Muscle layer of duodenum (tissue), 2 donors: ENCODE measurements at regions not wholly inside any gene's neighbourhood (a gene's known extent, or its start where the extent isn't known, plus 50 kb on each side); places are given as distances from the start of the nearest gene placed in this dataset.
A peak's percentile ranks its signal among the peaks of the same experiment; 100 is the strongest.
"Not testable (repeated sequence)": the region's sequence is repeated elsewhere in the genome, so short reads cannot be mapped to it uniquely, and the experiment has no call there.

Experiments used
- H3K27ac ChIP-seq: one replicate; pipeline ENCODE4 v1.7.0; 2013; ENCODE audit warnings: mild to moderate bottlenecking, low read length
- H3K27me3 ChIP-seq: one replicate; pipeline ENCODE4 v1.7.0; 2013; ENCODE audit warnings: low read depth, mild to moderate bottlenecking, control low read depth, low read length
- H3K36me3 ChIP-seq, 2 donors: one replicate each; pipeline ENCODE4 v1.7.0; 2013; ENCODE audit warnings: low read length in 2 of 2, control low read depth in 1 of 2, mild to moderate bottlenecking in 1 of 2; ENCODE audit not compliant: insufficient read depth in 2 of 2, control insufficient read depth in 1 of 2
- H3K4me1 ChIP-seq, 2 donors: one replicate each; pipeline ENCODE4 v1.7.0; 2013; ENCODE audit warnings: low read length in 2 of 2, mild to moderate bottlenecking in 2 of 2, control low read depth in 1 of 2, moderate library complexity in 1 of 2; ENCODE audit not compliant: insufficient read depth in 2 of 2, control insufficient read depth in 1 of 2
- H3K4me3 ChIP-seq, 2 donors: one replicate each; pipeline ENCODE4 v1.7.0; 2013; ENCODE audit warnings: low read length in 2 of 2, low read depth in 1 of 2, mild to moderate bottlenecking in 1 of 2
- H3K9me3 ChIP-seq, 2 donors: one replicate each; pipeline ENCODE4 v1.7.0; 2013; ENCODE audit warnings: low read length in 2 of 2, control low read depth in 1 of 2, mild to moderate bottlenecking in 1 of 2; ENCODE audit not compliant: control insufficient read depth in 1 of 2
- donor health status: healthy.

DNA sequence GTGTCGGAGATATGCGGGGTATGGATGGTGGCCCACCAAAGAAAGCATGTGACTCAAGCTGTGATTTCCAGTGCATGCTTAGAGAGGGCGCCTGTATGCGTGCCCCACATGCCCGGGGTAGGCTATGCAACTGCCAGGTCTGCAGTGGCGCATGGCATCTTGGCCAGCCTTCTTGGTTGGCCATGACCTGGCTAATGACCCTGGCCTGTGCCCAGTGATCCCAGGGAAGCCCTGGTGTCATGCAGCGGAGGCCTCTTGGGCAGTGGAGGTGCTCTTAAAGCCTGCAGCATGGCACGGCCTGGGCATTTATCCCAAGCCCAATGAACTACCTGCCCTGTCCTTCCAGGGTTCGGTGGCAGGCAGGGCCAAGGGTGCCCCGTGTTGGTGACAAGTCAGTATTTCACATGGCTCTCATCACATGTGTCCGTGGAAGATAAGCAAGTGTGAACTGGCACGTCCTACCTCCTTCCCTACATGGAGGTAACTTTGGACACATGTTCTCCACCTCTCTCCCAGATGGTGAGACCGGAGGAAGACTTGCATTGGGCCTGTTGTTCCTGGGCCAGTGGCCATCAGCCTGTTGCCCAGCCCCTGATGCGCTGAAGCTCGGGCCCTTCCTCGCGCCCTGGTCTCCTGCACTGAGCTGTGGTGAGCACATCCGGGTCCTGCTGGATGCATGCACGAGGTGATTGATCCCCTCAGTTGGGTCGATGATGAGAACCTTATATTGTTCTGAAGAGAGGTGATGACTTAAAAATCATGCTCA lies 192.0 kb downstream of the UBE3A start:
- Histone ChIP-seq H3K27ac (no peak overlapping the region), H3K4me3 (no peak overlapping the region), H3K27me3 (no peaks in the 10 kb centered on the region), H3K9me3 (peaks cover 0 to 61% of the 10 kb centered on the region in 2 donors), H3K36me3 (peaks cover 0 to 3% of the 10 kb centered on the region in 2 donors), H3K4me1 (no peaks in the 10 kb centered on the region)

- H3K27me3 ChIP-seq = no peaks in the 10 kb centered on the region
- H3K27ac ChIP-seq = no peak overlapping the region
- H3K4me1 ChIP-seq = no peaks in the 10 kb centered on the region
- no peak overlapping the region for H3K4me3 ChIP-seq
- H3K9me3 ChIP-seq = peaks cover 0 to 62% of the 10 kb centered on the region in 2 donors
- H3K36me3 ChIP-seq = peaks cover 0 to 3% of the 10 kb centered on the region in 2 donors
Observed at GRCh38 chr15:25247407-25248038, 191.3 kb downstream of the UBE3A start.

- H3K27me3 ChIP-seq, H3K4me1 ChIP-seq, H3K36me3 ChIP-seq, H3K27ac ChIP-seq: not testable (repeated sequence)
- Histone ChIP-seq H3K4me3 (peak overlapping the region in 1 of 2 donors; percentile 38), H3K9me3 (peaks cover 0 to 58% of the 10 kb centered on the region in 2 donors)
Observed at GRCh38 chr15:25248087-25248486, 190.7 kb downstream of the UBE3A start.

GRCh38 chr15:25248583-25249235 lies 190.1 kb downstream of the UBE3A start:
- Histone ChIP-seq H3K9me3 (peaks cover 0 to 57% of the 10 kb centered on the region in 2 donors), H3K27ac (no peak overlapping the region), H3K4me1 (no peaks in the 10 kb centered on the region), H3K36me3 (peaks cover 0 to 3% of the 10 kb centered on the region in 2 donors), H3K4me3 (peak overlapping the region in 1 of 2 donors; percentile 38), H3K27me3 (no peaks in the 10 kb centered on the region)

DNA sequence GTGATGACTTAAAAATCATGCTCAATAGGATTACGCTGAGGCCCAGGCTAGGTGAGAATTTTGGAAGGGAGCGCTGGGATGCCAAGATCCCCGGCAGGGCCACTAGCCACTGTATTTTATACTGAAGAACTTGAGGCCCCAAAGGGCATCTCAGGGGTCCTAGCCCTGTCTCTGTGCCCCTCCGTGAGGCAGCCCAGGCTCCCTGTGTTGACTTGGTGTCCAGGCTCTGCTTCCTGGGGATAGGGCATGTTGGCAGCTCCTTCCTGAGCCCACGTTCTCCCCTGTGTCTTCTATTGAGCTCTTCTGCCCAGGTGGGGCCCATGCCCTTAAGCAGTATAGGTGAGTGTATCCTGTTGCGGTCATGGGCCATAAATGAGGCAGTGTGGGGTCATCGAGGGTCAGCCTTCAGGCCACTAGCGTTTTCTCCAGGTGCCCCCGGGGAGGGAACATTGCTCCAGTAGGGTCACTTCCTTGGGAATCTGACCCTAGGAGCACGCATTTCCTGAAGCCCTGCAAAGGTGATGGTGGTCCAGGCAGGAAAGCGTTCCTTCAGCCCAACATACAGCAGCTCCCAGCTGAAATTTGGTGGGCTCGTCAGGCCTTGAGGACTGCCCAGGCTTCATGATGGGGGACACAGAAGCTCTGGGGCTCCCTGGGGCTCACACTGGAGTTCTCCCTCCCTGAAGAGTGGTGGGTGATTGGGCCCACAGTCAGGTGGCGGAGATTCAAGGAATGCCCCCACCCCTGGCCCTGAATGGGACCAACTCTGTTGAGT lies 189.4 kb downstream of the UBE3A start:
- H3K4me1 ChIP-seq = no peaks in the 10 kb centered on the region
- H3K4me3 ChIP-seq = peak overlapping the region in 1 of 2 donors; percentile 38
- no peaks in the 10 kb centered on the region for H3K27me3 ChIP-seq
- H3K36me3 ChIP-seq = peaks cover 0 to 3% of the 10 kb centered on the region in 2 donors
- no peak overlapping the region for H3K27ac ChIP-seq
- peaks cover 0 to 56% of the 10 kb centered on the region in 2 donors for H3K9me3 ChIP-seq

- H3K27me3 ChIP-seq = no peaks in the 10 kb centered on the region
- H3K36me3 ChIP-seq = peaks cover 0 to 3% of the 10 kb centered on the region in 2 donors
- H3K9me3 ChIP-seq = peaks cover 0 to 54% of the 10 kb centered on the region in 2 donors
- no peaks in the 10 kb centered on the region for H3K4me1 ChIP-seq
- H3K4me3 ChIP-seq = peak overlapping the region in 1 of 2 donors; percentile 5
- no peak overlapping the region for H3K27ac ChIP-seq
Observed at GRCh38 chr15:25250011-25250596, 188.7 kb downstream of the UBE3A start.

DNA sequence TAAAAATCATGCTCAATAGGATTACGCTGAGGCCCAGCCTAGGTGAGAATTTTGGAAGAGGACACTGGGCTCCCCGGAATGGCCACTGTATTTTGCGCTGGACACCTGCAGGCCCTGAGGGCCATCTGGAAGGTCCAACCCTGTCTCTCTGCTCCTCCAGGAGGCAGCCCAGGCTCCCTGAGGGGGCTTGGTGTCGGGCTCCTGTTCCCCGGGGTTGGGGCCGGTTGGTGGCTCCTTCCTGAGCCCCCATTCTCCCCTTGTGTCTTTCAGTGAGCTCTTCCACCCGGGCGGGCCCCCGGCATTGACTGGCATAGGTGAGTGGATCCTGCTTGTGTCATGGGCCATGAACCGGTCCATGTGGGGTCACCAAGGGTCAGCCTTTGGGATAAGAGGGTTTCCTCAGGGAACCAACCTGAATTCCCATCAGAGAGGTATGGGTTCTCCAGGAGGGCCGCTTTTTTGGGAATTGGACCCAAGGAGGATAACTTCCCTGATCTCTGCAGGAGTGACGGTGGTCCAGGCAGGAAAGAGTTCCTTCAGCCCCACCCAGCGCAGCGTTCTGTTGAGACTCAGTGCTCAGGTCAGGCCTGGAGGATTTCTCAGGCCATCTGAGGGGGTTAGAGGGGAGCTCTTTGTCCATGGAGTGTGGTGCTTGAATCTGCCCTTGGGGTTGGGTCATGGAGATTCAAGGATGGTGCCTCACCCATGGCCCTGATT lies 187.8 kb downstream of the UBE3A start:
- H3K9me3 ChIP-seq = peaks cover 0 to 51% of the 10 kb centered on the region in 2 donors
- H3K27ac ChIP-seq = no peak overlapping the region

GRCh38 chr15:25251700-25252390 lies 187.0 kb downstream of the UBE3A start:
- H3K4me3 ChIP-seq = peak overlapping the region in 1 of 2 donors; percentile 14
- H3K27ac ChIP-seq = no peak overlapping the region
- peaks cover 0 to 49% of the 10 kb centered on the region in 2 donors for H3K9me3 ChIP-seq

More for the DNA sequence above, 187.8 kb downstream of the UBE3A start:
- H3K4me1 ChIP-seq = no peaks in the 10 kb centered on the region
- no peak overlapping the region for H3K4me3 ChIP-seq
- H3K27me3 ChIP-seq = no peaks in the 10 kb centered on the region
- H3K36me3 ChIP-seq = no peaks in the 10 kb centered on the region

GRCh38 chr15:25253048-25253973 lies 185.5 kb downstream of the UBE3A start:
- not testable (repeated sequence) for H3K27me3 ChIP-seq, H3K36me3 ChIP-seq, H3K4me3 ChIP-seq, H3K4me1 ChIP-seq, H3K27ac ChIP-seq
- H3K9me3 ChIP-seq = peaks cover 0 to 43% of the 10 kb centered on the region in 2 donors

More at GRCh38 chr15:25251700-25252390, 187.0 kb downstream of the UBE3A start:
- Histone ChIP-seq H3K36me3 (no peaks in the 10 kb centered on the region), H3K27me3 (no peaks in the 10 kb centered on the region), H3K4me1 (no peaks in the 10 kb centered on the region)
